ENCODE measurements at regions not wholly inside any gene's neighbourhood (a gene's known extent, or its start where the extent isn't known, plus 50 kb on each side); places are given as distances from the start of the nearest gene placed in this dataset.
"Not testable (repeated sequence)": the region's sequence is repeated elsewhere in the genome, so short reads cannot be mapped to it uniquely, and the experiment has no call there.

DNA sequence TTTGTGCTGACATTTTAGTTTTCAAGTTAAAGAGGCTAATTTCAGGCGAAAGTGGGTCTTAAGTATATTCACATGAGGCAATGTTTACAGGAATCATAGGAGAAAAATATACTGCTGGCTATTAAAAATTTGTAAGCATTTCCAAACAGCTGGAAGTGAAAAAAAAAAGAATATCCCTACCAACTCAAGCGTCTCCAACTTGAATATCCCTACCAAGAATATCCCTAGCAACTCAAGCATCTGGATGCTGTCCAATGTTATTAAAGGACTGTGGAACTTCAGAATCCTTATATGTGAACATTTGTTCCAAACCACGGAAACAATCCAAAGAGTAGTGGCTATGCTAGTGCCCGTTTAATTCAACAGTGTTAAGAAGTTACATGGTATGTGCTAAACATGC lies 1303.0 kb downstream of the GATA3 start:
- DNase-seq = no peak

DNA sequence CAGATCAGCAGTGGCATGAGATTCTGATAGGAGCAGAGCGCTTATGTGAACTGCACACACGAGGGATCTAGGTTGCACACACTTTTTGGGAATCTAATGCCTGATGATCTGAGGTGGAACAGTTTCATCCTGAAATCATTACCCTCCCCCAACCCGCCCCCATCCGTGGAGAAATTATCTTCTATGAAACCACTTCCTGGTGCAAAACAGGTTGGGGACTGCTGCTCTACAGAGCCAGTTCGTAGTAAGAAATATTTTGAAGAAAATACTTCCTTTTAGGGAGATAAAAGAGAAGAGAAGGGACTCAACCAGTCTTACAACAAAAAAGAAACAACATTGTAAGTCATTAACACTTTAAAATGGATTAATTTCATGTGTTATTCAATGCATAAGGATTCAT lies 1308.2 kb downstream of the GATA3 start:
- no peak for DNase-seq

DNA sequence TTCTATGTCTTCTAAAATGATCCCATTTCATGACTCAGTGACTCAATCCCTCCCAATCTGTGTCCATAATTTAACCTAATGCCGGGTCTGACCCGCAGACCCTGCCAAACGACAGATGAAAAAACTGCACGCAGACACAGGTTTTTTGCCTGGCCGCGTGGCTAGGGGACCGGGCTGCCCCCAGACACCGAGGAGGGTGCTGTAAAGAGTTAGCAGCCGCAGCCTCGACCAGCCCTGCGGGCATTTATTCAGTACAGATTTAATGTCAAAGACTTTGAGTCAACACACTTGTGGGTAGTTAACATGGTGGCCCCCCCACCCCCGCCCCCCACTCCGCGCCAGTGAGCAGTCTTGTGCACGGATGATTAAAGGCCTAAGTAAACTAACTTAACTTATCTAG lies 1324.7 kb downstream of the GATA3 start:
- no peak for DNase-seq

DNA sequence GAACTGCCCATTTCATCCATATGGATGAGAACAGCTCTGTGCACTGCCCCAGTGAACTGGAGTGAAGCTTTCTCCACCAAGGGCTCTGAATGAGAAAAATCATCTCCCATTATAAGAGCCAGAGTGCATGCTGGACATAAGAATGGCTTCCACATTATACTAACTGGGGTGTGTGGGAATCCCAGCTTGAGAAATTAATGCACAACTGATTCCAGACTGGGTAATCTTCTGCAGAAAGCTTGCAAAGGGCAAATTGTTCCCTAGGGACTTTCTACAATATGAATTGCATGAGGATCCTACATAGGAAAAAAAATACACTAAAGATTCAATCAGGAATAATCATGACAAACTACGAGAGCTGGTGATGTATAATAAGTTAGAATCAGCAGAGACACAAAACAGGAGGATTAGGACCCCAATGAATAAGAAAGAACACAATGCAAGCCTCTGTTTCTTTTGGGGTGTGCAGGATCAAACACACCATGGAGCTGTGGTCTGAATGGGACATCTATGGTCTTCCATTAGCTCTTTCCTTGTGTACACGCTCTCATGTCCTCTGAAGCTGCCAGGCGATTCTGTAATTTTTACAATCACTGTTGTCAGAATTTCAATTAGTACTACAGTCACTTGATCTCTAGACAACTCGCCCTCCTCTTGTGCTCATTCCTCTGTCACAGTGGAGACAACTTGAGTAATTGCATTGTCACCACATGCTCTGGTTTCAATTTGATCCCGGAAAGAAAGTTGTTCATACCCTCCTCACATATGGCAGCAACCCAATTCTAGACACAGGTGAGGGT lies 1327.4 kb downstream of the GATA3 start:
- no peak for DNase-seq

DNA sequence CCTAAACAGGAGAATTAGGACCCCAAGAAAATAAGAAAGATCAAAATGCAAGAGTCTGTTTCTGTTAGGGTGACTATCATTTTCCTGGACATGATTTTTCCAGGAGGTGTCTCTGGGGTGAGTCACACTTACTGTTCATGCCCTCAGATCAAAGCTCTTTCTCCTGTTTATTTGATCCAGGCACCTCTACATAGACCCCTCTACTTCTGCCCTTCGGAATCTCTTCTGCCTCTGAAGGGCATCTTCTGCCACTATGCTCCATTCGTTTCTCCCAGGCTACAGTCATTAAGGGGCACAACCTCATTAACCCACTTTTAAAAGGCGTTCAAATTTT lies 1328.0 kb downstream of the GATA3 start:
- DNase-seq = no peak

DNA sequence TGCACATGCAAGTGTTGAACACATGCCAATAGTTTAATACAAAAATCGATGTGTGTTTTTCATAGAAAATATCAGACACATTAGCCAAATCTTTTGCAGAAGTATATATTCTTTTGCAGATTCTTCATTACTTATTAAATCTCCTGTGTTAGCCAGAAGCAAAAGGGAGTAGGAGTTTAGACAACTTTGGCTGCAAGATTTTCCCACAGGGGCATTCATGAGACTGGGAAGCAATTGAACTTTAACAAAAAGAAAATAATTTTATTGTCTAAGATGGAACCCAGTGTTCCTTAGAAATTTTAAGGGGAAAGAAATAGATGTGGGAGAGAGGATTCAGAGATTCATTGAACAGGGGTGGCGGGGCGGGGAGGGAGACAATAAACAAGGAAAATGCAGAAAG lies 1336.0 kb downstream of the GATA3 start:
- DNase-seq = no peak

DNA sequence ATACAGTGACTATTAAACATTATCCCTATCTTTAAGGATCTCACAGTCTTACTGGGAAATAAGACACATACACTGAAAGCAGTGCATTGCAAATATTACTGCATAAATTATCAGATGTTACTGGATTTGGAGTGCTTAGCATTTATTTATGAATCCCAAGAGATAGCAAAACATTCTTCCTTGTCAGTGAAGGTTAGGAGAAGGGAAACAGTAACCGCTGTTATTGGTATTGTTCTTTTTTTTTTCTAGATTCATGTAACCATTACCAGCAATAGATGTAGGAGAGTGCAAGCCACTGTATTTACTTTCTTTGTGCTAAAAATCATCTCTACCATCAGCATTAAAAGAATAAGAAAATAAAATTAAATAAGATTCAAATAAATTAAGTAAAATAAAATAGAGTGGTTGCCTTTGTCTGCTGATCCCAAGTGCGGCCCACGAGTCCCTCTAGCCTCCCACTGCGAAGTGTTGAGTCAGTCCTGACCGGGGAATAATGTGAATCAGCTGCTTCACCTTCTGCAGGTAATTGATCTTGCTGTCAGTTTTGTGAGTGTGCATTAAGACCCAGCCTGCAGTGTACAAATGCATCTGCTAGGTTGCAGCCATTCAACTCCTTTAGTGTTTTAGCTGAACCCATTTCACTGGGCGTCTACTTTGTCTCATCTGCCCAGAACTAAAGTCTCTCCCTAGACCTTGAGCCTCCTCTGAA lies 1344.9 kb downstream of the GATA3 start:
- DNase-seq = no peak

DNA sequence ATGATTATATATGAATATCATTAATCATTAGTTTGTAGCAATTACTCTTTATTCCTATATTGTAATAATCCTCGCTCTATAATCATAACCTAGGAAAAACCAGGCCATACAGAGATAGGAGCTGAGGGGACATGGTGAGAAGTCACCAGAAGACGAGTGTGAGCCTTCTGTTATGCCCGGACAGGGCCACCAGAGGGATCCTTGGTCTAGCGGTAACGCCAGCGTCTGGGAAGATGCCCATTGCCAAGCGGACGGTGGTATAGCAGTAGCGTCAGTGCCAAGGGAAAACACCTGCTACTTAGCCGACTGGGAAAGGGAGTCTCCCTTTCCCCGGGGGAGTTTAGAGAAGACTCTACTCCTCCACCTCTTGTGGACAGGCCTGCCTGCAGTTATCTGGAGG lies 1347.6 kb downstream of the GATA3 start:
- DNase-seq = not testable (repeated sequence)

DNA sequence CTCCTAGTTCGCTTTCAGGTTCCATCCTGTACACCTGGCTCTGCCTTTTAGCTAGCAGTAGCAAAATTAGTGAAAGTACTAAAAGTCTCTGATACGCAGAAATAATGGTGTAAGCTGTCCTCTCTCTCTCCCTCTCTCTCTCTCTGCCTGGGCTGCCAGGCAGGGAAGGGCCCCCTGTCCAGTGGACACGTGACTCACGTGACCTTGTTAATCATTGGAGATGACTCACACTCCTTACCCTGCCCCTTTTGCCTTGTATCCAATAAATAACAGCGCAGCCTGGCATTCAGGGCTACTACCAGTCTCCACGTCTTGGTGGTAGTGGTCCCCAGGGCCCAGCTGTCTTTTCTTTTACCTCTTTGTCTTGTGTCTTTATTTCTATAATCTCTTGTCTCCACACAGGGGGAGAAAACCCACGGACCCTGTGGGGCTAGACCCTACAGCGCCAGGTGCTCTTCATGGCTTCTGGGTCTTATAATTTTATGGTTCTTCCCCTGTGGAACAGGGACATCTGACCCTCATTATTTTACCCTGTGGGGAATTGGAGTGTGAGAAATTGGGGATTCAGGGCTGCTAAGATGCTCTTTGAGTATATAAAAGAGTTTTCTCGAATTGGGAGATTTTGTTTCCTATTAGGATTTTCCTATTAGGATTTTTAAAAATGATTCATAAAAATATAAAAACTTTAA lies 1348.2 kb downstream of the GATA3 start:
- DNase-seq = not testable (repeated sequence)

DNA sequence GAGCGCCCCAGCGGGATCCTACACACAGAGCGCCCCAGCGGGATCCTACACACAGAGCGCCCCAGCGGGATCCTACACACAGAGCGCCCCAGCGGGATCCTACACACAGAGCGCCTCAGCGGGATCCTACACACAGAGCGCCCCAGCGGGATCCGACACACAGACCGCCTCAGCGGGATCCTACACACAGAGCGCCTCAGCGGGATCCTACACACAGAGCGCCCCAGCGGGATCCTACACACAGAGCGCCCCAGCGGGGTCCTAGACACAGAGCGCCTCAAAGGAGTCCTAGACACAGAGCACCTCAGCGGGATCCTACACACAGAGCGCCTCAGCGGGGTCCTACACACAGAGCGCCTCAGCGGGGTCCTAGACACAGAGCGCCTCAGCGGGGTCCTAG lies 1352.7 kb downstream of the GATA3 start:
- DNase-seq = not testable (repeated sequence)

DNA sequence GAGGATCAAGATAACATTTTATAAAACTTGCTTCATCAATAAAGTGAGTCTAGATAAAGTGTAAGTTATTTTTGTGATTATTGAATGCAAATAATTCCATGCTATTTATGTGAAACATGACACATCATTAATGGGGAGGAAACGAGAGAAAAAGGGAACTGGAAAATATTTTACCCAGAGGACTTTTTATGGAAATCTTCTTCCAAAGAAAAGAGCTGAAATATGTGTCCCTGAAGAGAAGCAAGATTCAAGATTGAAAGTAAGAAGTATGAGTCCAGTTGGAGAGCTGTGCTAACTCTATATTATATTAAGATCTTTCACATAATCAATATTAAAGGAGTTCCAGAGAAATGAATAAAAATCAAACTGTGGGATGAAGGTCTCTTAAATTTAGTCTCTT lies 1361.8 kb downstream of the GATA3 start:
- no peak for DNase-seq

DNA sequence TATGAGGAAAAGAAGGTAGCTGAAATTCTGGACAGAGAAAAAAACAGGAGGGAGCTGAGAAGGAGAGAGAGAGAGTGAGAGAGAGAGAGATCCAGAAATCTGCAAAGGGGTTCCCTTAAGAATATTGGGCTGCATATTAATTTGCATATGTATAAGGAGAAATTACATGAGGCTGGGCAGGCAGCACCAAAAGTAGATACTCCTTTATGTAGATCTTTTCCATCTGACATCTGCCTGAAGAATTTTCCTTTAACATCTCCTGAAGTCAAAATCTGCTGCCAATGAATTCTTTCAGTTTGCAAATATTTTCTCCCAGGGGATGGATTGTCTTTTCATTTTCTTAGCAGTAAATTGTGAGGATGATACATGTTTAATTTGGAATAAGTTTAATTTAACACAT lies 1365.3 kb downstream of the GATA3 start:
- DNase-seq = no peak

DNA sequence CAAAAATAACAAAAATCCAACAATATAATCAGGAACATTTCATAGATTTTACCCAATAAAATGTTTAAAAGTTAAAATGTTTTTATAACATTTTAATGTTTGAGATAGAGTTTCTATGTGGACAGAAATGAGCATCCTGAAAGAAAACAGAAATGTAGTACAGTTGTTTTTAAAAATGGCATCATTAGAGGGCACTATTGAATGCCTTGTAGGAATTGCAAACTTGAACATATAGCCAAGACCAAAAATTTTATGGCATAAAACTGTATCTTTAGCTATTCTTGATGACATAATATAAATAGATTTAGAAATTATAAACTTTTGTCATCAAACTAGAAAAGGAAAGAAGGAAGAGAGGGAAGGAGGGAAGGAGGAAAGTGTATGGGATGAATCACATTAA lies 1372.7 kb downstream of the GATA3 start:
- DNase-seq = no peak

DNA sequence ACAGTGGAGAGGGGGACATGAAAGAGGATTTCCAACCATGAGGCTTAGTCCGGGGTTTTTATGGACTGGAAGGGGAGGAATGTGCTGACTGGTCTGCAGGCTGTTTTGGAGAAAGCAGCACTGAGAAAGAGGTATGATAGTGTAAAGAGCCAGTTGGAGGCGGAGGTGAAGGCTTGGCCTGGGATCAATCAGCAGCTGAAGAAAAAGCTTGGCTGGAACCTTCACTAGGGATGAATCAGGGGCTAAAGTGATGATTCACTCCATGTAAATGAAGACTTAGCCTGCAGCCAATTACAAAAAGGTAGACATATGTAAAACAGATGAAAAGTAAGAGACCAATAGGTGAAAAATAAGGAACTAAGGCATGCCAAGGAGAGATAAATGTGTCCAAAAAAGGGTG lies 1382.6 kb downstream of the GATA3 start:
- no peak for DNase-seq

DNA sequence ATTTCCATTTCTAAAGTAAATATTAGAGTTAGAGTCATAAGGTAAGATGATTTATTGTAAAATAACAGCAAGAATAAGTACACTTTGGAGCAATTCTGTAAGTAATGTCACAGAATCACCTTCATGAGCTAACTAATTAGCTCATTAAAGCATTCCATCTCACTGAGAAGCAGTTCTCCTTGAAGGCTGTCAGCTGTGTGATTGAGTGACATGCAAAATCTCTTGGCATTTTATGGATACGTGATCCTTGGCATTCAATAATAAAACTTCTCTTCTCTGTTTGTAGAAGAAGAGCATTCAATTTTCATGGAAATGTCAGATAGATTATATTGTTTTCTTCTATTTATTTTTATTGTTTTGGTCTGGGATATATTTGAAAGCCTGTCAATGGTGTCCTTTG lies 1389.3 kb downstream of the GATA3 start:
- no peak for DNase-seq

DNA sequence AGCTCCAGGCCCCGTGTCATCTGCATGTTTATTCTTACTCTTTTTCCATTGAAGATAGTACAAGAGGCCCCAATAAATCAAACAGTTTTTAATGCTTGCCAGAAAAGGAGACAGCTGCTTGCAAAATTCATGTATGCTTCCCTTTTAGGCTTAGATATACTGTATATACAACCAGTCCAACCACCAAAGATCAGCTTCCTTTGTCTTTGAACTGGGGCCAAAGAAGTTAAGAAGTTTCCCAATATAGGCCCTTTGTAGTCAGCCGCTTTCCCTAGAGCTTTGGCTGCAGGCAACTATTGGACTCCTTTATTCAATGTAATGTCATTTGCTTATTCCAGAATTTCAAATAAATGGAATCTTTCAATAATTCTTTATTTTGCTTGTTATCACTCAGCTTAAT lies 1395.0 kb downstream of the GATA3 start:
- DNase-seq = no peak

DNA sequence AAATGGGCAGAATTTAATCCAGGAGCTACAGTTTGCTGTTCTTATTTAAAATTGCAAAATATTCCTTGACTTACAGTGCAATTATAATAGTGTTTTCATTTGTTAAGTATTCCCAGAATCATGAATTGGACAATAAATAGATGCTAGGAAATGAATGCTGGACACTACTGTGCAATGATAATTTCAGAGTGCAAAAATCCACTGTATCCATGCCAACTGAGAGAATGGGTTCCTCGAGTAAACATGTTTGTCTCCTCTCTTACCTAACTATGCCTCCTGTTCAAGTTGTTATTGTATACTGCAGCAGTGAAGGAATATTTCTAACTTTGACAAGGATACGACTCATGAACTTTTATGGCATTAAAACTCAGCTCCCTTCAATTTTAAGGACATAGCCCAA lies 1396.3 kb downstream of the GATA3 start:
- DNase-seq = no peak

DNA sequence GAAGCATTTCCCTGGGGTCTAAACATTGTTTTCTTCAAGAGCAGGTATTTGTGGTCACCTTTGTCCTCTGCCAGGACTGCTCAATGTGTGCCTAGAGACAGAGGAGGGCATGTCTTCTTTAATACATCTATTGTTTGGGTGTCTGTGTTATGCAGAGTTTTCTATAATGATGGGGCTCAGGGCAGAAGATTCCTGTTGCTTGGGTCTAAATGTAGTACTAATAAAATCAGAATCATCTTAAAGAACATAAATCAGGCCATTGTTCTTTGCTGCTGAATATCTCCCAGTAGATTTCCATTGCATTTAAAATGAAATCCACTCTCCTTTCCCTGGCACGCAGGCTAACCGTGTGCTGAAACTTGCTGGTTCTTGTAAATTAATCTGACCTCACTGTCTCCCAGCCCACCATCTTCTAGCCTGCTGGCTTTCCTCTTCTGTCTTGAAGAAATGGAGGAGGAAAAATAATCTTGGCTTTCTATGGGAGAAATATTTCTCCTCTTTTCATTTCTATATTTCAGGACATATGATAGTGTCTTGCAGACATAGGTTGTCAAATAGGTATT lies 1396.8 kb downstream of the GATA3 start:
- DNase-seq = no peak

DNA sequence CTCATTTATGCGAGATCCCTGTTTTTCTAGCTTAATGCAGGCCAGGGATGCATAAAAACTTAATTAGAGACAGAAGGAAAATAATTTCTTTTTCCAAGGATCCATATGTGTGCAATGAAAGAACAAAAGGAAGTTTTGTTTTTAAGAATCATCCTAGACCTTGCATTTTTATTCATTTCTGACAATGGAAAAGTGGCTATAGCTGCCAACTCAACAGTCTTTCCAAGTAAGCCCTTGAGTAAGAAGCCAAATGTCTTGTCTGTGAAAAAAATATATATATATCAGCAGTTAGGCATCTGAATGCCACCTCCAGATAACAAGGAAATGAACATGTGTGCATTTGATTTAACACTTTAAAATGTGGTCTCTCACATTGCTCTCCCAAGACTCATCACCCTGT lies 1397.6 kb downstream of the GATA3 start:
- DNase-seq = no peak

DNA sequence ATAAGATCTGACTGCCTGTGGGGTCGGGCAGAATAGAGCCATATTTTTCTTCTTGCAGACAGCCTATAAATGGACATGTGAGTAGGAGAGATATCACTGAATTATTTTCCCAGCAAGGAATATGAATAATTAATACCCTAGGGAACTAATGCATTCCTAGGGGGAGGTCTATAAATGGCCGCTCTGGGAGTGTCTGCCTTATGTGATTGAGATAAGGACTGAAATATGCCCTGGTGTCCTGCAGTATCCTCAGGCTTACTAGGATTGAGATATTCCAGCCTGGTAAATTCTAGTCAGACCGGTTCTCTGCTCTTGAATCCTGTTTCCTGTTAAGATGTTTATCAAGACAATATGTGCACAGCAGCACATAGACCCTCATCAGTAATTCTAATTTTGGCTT lies 1399.4 kb downstream of the GATA3 start:
- DNase-seq = not testable (repeated sequence)

DNA sequence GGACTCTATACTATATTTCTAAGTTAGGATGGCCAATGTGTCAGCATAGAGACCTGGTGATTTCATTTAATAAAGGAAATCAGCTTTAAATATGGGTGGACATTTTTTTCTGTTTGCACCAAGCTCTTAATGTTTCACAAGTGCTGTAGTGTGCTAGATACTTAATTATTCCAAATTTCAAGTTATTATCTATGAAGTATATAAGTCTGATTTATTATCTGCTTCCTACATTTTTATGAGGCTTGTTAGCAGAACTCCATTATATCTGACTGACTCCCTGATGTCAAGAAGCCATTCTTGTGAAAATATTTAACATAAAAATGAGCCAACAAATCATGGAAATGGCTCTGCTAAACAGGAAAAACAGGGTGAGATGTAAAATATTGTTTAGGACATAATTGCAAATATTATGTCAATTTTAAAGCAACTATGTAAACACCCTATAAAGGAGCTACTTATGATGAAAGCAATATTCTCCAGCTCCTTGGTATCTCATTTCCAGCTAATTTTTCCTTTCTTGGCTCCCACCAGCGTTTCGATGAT lies 1415.2 kb downstream of the GATA3 start:
- no peak for DNase-seq

DNA sequence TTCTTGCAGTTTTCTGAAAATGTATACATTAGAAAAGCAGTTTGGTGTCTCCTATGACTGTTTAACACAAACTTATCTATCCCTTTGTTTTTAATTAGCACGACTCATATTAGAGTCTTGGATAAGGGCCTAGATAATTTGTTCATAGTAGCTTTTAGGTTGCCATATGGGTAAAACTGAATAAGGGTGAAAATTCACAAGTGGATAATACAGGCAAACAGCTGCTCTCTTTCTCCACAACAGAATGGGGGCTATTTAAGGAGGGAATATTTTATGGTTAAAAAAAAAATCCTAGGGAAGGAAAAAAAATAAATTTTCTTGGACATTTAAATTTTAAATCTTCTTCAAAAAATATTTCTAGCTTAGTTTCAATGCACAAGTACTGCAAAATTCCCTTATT lies 1416.1 kb downstream of the GATA3 start:
- DNase-seq = no peak

DNA sequence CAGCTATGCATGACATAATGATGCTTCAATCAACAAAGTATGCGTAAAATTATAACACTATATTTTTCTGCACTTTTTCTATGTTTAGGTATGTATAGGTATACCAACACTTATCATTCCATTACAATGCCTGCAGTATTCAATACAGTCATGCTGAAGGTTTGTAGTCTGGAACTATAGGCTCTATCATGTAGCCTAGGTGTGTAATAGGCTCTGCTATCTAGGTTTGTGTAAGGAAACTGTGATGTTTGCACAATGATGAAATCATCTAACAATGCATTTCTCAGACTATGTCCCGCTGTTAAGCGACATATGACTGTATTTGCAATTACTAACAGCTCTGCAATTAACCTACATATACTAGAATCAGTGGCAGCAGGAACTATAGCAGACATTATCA lies 1447.5 kb downstream of the GATA3 start:
- no peak for DNase-seq

DNA sequence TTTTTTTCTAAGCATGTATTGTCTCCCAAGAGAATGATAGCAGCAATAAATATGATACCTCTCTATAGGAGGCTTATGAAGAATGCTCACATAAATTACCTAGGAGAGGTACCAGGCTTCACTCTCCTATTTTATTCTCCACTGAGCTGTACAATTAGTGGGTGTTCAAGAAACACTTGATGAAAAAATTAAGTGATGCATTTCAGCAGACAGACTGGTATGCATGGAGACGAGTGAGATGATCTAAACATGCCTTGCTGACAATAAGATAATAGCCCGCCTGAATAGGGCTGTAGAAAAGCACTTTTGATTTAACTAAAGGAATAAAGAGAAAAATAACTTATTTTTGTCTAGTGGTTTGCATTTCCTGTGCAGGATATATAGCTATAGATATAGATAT lies 1449.7 kb downstream of the GATA3 start:
- no peak for DNase-seq
